GM21390 (cell line): ENCODE measurements at regions not wholly inside any gene's neighbourhood (a gene's known extent, or its start where the extent isn't known, plus 50 kb on each side); places are given as distances from the start of the nearest gene placed in this dataset.
"Not testable (repeated sequence)": the region's sequence is repeated elsewhere in the genome, so short reads cannot be mapped to it uniquely, and the experiment has no call there.

Experiments
- ATAC-seq: cut with Tn5 transposase; IDR thresholded peaks from one replicate; pipeline ENCODE4 v1.9.1; 2021; ENCODE audit not compliant: unreplicated experiment

DNA sequence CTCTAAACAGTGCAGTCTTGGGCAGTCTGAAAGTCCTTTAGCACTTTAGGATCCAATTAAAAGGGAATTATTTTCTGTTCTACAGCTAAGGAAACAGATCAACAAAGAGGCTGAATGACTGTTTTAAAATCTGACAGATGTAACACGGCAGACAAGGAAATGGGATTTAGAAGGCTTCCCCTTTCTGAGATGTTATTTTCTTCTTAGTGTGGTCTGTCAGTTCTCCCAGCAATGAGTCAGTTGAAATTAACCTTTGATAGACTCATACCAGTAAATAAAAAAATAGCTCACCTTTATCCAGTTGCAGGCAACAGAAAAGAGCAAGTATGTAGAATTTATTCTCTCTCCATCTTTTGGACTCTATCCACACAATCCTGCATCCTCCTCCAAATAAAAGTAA, 98.1 kb downstream of the NEDD1 start:
- no peak for ATAC-seq

DNA sequence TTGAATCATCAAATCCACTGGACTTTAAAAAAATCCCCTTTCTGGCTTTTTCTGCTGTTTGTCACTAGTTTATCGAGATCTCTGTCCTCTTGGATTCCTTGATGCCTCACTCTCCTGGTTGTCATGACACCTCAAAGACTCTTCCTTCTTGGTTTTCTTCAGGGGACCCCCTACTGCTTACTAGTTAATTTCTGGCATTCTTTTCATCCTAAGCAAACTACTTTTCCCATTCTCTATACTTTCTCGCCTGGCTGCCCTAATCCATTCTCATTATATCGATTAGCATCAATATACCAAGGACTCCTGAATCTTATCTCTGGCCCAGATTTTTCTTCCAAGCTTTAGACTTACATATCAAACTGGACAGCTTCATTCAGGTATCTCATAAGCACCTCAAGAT, 98.6 kb downstream of the NEDD1 start:
- ATAC-seq: no peak

DNA sequence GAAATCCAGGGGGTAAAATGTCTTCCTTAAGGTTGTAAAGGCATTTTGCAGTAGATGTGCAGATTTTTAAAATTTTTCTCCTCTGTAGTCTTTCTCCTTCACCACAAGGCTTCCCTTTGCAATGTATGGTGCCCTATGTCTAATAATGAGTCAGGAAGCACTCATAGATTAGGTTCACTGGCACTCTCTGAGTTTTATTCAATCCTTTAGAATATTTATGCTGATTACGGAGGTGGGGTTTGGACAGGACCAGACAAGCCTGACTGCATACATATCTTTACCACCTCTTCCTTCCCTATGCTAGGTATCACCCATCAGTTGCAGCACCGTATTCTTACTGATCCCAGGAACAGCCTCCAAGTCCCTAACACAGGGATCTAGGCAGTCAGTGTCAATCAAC, 99.5 kb downstream of the NEDD1 start:
- no peak for ATAC-seq

DNA sequence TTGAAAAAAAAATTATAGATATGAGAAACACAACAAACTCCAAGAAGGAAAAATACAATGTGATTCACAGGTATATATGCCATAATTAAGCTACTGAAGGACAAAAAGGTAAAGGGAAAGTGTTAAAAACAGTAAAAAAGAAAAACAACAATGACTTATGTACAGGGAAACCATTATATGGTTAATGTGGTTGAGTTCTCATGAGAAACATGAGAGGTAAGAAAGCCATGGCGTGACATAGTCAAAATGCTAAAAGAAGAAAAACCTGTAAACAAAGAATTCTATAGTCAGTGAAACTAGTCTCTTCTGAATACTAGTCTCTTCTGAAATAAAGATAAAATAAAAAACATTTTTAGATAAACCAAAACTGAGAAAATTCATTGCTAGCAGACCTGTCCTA, 109.1 kb downstream of the NEDD1 start:
- no peak for ATAC-seq

DNA sequence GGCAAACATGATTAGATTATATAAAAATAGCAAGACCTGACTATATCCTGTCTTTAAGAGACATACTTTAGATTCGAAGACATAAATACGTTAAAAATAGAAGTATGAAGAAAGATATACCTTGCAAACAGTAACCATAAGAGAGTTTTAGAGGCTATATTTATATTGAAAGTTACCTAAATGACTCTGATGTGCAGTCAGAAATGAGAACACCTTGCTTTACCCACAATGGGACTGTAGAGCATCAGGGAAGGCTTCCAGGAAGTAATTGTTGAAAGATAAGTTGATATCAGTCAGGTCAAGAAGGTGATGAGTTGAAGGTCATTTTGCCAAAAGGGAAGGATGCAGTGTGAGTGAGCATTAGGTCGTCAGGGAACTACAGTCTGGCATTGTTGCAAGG, 110.2 kb downstream of the NEDD1 start:
- no peak for ATAC-seq

DNA sequence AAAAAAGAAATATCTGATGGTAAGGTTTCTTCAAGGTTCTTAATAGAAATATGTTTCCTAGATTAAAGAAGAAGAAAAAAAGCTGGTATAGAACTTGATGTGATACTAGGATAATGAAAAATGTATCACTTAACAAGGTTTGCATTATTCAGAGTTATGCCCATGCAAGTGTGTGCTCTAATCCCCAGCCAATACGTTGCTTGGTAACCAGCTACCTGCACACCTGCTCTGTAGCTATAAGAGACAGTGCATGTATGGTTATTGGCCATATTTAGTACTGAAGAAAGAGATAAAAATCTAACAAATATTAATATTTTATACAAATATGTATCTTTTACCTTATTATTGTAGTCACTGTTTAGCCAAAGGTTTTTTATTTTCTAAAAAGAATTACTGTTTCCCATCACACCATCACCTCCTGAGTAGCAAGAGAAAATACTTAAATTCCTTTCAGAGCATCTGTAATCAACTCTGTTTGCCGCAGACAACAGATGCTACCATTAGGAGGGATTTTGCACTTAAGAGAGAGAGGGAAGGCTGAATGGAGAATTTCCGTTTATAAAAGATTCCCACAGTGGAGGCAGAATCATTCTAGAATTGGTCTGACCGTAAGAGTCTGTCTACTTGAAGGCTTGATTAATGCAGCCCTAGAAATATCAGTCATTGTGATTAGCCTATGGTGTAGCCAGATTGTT, 115.6 kb downstream of the NEDD1 start:
- no peak for ATAC-seq

DNA sequence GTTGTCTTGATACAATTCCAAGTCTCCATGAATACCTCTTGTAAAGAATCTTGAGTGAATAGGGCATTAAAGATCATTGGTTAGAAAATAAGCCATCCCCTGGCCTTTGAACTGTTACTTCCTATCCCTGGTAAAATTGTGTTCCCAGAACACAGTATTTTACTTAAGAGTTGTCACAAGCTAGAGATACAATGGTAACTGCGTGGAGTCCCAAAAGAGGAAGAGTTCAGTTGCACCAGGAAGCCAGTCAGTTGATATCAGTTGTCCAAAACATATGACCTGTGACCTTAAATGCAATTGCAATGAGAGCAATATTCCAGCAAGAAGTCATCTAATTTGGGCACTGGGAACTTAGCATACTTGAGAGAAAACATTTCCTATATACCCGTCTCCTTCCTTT, 117.3 kb downstream of the NEDD1 start:
- ATAC-seq: no peak

DNA sequence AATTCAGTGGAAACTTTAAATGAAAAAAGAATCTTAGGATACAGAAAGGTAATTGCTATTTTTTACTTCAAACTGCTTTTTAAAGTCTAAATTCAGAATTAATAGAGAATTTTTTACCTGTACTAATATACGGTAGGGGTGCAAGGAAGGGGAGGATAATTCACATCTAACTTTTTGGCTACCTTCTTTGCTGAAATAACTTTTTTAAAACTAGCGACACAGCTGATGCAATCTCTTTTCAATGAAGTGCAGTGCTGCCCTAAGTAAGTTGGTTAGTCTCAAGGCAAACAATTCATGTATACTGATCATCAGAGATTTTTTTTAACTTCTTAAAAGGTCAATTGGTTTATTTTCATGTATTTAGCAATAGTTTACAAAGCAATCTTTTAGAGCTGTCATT, 119.8 kb downstream of the NEDD1 start:
- no peak for ATAC-seq

DNA sequence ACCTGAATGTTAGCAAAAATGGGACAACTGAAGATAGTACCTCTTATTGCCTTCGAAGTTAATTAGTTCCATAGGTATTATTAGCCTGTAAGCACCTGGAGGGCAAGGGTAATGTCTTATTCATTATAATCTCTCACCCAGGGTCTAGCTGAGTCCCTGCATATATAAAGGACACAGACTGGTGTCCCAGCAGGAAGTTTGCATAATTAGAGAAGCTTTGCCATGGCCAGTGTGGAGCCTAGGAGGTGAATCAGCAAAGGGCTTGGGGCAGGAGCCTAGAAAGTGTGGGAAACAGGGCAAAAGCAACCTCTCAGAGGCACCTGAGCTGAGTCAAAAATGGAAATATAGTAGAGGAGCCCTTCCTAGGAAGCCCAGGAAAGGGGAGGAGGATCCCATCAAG, 120.4 kb downstream of the NEDD1 start:
- no peak for ATAC-seq

DNA sequence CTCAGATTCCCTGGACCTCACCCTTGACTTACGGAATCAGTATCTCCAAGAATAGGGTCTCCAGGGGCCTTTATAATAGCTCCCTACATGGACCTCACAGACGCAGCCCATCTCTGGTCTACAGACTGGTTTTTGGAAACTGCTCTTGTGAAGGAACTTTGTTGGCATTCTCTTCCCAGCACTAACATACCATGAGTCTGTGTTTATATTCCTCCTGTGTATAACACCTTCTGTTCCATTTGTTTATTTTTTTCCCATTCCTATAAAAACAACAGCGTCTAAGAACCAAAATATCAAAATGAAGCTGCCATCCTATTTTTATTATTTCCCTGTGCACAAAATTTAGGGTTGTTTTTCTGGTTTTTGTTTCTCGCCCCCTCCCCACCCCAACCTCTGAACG, 131.1 kb downstream of the NEDD1 start:
- ATAC-seq: no peak

DNA sequence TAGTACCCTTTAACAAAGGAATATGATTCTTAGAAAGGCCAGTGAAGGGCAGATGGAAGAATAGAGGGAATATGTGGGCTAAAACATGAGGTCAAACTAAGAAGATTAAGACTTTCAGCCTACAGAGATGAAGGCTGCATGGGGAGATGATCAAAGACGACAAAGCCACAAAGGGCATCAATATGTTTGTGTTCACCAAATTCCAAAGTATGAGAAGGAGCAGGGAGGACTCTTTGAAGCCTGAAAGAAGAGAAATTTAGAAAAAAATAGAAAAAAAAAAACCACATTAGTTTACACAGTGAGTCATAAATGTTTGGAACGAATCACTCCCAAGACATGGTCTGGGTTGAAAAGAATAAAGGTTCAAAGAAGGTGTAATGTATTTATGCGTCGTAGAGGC, 131.8 kb downstream of the NEDD1 start:
- no peak for ATAC-seq

DNA sequence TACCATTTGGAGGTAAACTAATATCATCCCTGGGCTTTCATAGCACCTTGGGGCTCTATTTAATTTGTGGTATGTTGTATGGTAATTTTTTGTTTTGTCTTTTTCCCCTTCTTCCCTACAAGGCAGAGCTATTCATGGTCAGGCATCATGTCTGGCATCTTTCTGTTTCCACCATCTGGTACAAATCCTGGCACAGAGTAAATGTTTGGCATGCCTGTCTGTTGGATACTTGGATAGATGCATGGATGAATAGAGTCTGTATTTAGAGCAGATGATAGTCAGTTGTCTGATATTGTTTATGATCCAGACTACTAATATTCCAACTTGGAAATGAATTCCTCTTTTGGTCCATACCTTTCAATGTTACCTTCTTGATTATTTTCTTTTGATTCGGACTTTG, 139.8 kb downstream of the NEDD1 start:
- no peak for ATAC-seq

DNA sequence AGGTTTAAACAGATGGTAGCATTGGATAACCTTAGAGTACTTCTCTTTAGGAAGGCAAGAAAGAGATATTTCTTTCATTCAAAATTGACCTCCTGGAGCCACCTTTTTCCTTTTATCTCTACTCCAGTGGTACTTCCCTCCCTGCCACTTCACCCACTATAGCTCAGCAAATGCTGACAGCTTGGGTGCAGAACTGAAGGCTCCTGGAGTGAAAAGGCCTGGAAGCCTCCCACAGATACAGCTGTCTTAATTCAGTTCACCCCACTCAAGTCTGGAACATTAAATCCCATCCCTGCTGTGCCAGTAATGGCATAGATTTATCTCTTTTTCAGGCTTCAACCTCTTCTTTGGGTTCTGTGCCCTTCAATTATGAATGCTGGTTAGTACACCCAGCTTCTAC, 140.3 kb downstream of the NEDD1 start:
- no peak for ATAC-seq

DNA sequence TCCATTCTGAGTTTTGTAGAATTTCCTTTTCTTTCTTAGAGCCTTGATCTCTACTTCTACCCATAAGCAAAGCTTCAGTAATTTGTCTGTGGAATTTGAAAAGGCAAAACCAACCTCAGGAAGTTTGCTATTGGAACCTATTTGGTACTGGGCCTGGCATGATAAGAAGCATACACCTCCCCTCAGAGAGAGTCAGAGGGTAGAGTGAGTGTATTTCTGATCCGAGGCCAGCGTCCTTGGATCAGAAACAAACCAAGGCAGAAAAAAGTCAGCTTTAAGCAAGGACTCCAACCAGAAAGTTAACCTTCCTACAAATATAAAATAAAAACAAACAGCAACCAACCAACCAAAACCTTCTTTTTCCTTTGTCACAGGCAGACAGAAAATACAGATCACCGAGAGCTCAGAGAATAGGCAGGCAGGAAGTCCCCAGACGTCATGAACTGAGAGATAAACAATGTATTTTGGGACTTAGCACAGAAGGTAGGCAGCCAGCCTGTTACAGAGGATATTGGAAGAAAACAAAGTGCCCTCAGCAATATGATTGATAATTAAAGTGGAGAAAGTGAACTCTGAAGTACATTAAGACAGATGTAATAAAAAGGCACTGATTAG, 141.5 kb downstream of the NEDD1 start:
- no peak for ATAC-seq

DNA sequence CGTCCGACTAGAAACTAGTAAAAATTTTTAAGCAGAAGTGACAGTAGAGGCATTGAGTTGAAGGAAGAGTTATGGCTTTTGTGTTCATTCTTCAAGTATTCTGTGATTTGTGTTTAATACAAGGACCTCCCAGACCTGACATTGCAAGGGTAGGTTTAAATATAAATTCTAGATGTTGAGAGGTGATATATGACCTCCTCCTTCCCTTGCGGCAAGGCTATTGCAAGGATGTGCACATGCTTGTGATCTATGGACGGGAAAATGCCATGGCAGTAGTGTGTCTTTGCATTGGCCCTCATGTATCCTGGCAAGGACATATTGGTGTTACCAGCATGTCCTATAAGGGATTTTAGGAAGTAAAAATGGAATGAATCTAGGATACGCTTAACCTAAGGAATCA, 143.5 kb downstream of the NEDD1 start:
- ATAC-seq: no peak

DNA sequence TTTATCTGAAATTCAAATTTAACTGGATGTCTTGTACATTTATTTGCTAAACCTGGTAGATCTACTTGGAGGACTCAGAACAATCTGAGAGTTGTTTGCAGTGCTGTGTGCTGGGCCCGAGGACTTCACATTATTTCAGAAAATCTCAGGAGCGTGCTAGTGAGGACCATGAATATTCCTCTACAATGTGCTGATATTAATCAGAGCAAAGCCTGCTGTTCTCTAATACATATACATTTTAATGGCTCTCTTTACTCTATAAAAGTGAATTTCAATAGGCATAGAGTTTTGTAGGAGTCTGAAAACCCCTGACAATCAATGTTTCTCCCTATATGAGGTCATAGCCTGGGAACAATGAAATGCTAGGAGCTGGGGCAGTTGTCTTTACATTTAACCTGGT, 144.3 kb downstream of the NEDD1 start:
- no peak for ATAC-seq

DNA sequence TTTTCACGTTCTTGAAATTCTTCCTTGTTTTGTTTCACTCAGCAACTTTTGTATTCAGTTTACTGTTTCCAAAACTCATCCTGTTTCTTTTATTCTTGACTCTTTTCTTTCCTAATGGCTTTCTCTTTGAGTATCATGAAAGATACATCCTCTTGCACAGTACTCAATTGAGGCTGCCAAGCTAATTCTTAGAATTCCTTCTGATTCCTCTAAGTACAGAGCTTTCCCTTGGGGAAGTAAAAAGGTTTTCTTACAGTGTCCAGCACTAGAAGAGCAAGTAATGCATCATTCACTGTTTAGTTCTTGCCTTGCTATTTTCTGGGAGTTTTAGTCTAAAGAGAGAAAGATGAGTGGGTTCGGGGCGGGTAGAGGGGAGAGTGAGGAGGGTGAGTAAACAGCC, 154.1 kb downstream of the NEDD1 start:
- ATAC-seq: no peak

DNA sequence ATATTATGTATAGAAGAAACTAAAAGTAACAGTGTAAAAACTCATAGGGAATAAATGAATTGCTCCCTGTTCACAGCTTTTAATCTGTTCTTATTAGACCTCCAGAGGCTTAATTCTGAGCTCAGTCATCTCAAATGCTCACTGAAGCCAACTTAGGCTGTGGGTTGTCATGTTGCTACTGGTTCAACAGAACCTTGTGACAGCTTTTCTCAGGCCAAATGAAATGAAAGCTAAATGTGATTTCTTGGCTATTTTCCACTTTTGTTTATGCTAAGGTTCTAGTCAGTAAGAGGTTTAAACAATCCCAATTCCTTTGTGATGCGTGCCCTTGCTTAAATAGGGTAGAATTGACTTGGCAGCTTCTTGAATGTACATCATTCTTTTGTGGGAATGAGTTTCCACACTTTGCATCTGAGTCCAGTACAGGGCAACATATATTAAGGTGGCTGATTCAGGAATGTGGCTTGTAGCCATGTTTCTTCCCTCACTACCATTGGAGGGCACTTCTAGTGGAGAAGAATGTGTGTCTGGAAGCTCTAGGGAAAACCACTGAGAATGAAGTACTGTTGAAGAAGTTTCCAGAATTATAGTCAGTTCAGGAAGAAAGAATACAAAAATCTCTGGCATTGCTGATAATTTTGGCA, 156.4 kb downstream of the NEDD1 start:
- no peak for ATAC-seq

DNA sequence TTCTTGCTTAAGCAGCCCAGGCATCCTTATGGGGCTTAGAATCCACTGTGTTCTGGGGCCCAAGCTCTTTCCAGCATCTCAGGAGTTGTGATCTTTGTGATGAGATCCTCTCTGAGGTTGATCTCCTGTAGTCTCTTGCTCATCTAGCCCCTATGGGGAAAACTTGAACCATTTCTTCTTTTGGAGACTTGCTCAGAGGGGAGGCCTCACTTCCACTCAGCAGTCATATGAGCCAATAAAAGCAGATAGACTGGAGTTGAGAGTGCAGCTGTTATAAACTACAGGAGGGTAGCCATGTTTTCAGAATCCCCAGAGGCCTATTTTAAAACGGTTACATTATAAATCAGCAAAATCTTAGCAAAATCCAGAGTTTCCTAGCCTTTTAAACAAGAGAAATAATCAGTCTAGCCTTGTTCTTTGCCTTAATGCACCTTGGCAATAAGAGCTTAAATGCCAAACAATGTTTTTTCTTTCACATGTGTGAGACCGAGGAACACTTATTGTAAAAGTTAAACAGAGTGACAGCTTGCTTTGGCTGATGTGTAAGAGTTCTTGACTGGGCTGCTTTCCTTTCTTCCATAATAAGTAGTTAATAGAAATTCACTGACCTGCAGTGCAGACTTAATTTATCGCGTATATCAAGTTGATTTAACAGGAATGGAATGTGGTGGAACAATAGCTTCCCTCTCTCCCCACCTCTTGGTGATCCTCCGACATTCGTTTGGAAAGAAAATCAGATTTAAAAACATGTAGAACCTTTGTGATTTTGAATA, 168.3 kb downstream of the NEDD1 start:
- ATAC-seq: no peak

DNA sequence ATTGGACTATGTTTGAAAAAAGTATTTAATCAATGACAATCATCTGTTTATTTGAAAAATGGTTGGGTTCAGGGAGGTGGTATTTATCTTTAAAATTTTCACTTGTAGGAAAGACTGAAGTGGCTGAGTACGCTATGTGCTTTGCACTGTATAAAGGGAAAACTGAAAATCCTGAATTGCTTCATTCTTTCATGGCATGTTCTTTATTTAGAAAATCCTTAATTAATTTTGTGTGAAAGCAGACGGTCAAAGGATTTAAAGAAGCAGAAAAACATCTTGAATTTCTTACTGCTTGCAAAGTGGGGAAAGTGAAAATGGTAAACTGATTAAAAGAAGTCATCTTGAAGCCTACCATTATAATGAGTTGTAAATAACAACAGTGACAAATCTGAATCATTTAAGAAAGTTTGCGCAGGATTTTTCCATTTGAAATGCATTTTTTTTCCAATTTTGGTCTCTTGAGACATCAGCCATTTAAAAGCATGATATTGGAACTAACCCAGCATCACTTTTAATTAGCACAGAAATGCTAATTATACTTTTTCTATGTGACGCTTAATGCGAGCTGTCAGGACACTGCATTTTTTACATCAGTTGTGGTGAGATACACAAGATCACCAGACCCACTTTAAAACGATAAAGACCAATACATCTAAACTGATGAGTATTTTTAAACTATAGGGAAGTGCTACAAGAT, 169.0 kb downstream of the NEDD1 start:
- ATAC-seq: no peak

DNA sequence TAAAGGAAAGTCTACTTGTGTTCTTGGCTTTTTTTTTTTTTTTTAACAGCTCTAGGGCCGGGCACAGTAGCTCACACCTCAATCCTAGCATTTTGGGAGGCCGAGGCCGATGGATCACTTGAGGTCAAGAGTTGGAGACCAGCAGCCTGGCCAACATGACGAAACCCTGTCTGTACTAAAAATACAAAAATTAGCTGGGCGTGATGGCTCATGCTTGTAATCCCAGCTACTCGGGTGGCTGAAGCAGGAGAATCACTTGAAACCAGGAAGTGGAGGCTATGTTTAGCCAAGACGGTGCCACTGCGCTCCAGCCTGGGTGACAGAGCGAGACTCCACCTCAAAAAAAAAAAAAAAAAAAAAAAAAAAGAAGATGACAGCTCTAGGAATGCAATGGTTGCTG, 169.9 kb downstream of the NEDD1 start:
- ATAC-seq: not testable (repeated sequence)
